Transverse colon (tissue), 4 donors: ENCODE measurements at regions not wholly inside any gene's neighbourhood (a gene's known extent, or its start where the extent isn't known, plus 50 kb on each side); places are given as distances from the start of the nearest gene placed in this dataset.

Source experiments
- DNase-seq: peaks from one replicate; pipeline ENCODE4 v3.0.0-alpha.2; 2019
- H3K27ac ChIP-seq, 4 donors: fragments of 200-600 bp; sonication (generic); 2 replicates each; pipeline ENCODE4 v1.5.1; 2016 to 2018; ENCODE audit warnings: inconsistent platforms in 4 of 4
- H3K27me3 ChIP-seq: fragments of 200-600 bp; sonication (generic); 2 replicates; pipeline ENCODE4 v1.5.1; 2017; ENCODE audit warnings: inconsistent platforms
- H3K36me3 ChIP-seq, 4 donors: fragments of 200-600 bp; sonication (generic); 2 replicates each; pipeline ENCODE4 v1.5.1; 2017 to 2019; ENCODE audit warnings: inconsistent platforms in 4 of 4
- H3K4me1 ChIP-seq, 4 donors: fragments of 200-600 bp; sonication (generic); 2 replicates each; pipeline ENCODE4 v1.5.1; 2017 to 2020; ENCODE audit warnings: inconsistent platforms in 4 of 4
- H3K4me3 ChIP-seq, 4 donors: fragments of 200-600 bp; sonication (generic); 1 replicate in 1 of 4; 2 replicates in 3 of 4; pipeline versions ENCODE4 v1.5.1 to v1.6.1; 2017 to 2019; ENCODE audit warnings: inconsistent platforms in 4 of 4
- H3K9me3 ChIP-seq, 2 donors: fragments of 200-600 bp; sonication (generic); 2 replicates each; pipeline ENCODE4 v1.5.1; 2017 to 2019; ENCODE audit warnings: inconsistent platforms in 2 of 2
- CTCF ChIP-seq, 5 experiments: fragments of 200-600 bp in 3 of 5; fragments of 450-650 bp in 2 of 5; sonication (generic) in 3 of 5; IDR thresholded peaks; 1 replicate in 2 of 5; 2 replicates in 3 of 5; pipeline ENCODE4 v1.5.1; 2016 to 2017; ENCODE audit warnings: antibody characterized with exemption in 5 of 5, inconsistent platforms in 3 of 5, mild to moderate bottlenecking in 2 of 5, moderate library complexity in 1 of 5
- EP300 ChIP-seq: sonication (generic); formaldehyde crosslinking; IDR thresholded peaks from one replicate; pipeline ENCODE4 v1.6.1; 2017; ENCODE audit warnings: antibody characterized with exemption, low read depth
- POLR2A ChIP-seq: fragments of 450-650 bp; IDR thresholded peaks from one replicate; pipeline ENCODE4 v1.6.1; 2016; ENCODE audit warnings: antibody characterized with exemption, mild to moderate bottlenecking, moderate library complexity
- POLR2AphosphoS5 ChIP-seq, 3 donors: sonication (generic); formaldehyde crosslinking; IDR thresholded peaks; one replicate each; pipeline ENCODE4 v1.6.1; 2016; ENCODE audit warnings: antibody characterized with exemption in 3 of 3
- WGBS, 2 donors: methylation state at CpG; one replicate each; pipeline ENCODE4 v1.1.5; 2018; ENCODE audit warnings: low coverage in 1 of 2; 5-methylcytosine and 5-hydroxymethylcytosine counted together
- in situ Hi-C, 4 donors: fragments of 200-750 bp; cut with MboI; loops; one replicate each; pipeline versions ENCODE4 v1.15.0 to v1.15.1; 2017; ENCODE audit warnings: low sequenced_read_pairs in 3 of 4, low pct_ligation_motif_present in 1 of 4, low pct_unique_long_range_greater_than_20kb in 1 of 4
- intact Hi-C: fragments of 100-400 bp; cut with DNase I; formaldehyde crosslinking; loops from one replicate; pipeline ENCODE4 v1.15.1; 2023; ENCODE audit warnings: low total_unique reads

GRCh38 chr2:186060744-186061440 lies 322.3 kb downstream of the FSIP2 start:
- TF ChIP-seq EP300 (no peak), CTCF (IDR thresholded peaks at IDR 0.05) (no peak), POLR2AphosphoS5 (IDR thresholded peaks at IDR 0.05) (no peak), POLR2A (no peak)
- Histone ChIP-seq H3K4me3 (no peak overlapping the region), H3K4me1 (peaks cover 0 to 4% (median 0%) of the 10 kb centered on the region in 4 donors), H3K9me3 (no peaks in the 10 kb centered on the region), H3K27ac (no peak overlapping the region), H3K27me3 (no peaks in the 10 kb centered on the region), H3K36me3 (no peaks in the 10 kb centered on the region)
- DNase-seq, result no peak
- intact Hi-C loops, result no loop called here
- in situ Hi-C loops, result no loop called here

- intact Hi-C loops (no loop called here), in situ Hi-C loops (no loop called here)
- no peak for DNase-seq
- Histone ChIP-seq H3K4me1 (peaks cover 0 to 4% (median 0%) of the 10 kb centered on the region in 4 donors), H3K27ac (no peak overlapping the region), H3K9me3 (no peaks in the 10 kb centered on the region), H3K4me3 (no peak overlapping the region), H3K36me3 (no peaks in the 10 kb centered on the region), H3K27me3 (no peaks in the 10 kb centered on the region)
- no peak for TF ChIP-seq POLR2AphosphoS5 (IDR thresholded peaks at IDR 0.05)
- WGBS, 2 donors, result 78 to 88% methylated on average over 1 to 3 of the region's 3 CpGs
Observed at GRCh38 chr2:186064507-186064906, 325.9 kb downstream of the FSIP2 start.

GRCh38 chr2:186065491-186065890 lies 326.9 kb downstream of the FSIP2 start:
- Histone ChIP-seq H3K9me3 (no peaks in the 10 kb centered on the region), H3K27ac (no peak overlapping the region), H3K36me3 (no peaks in the 10 kb centered on the region), H3K27me3 (no peaks in the 10 kb centered on the region), H3K4me3 (no peak overlapping the region), H3K4me1 (no peaks in the 10 kb centered on the region)
- DNase-seq, result no peak
- TF ChIP-seq EP300 (no peak), CTCF (IDR thresholded peaks at IDR 0.05) (no peak), POLR2AphosphoS5 (IDR thresholded peaks at IDR 0.05) (no peak), POLR2A (no peak)
- intact Hi-C loops, result no loop called here
- in situ Hi-C loops, result no loop called here

- intact Hi-C loops (no loop called here), in situ Hi-C loops (no loop called here)
- 80 to 89% methylated on average over 3 of the region's 3 CpGs for WGBS, 2 donors
- no peaks in the 10 kb centered on the region for H3K9me3 ChIP-seq
- no peaks in the 10 kb centered on the region for H3K36me3 ChIP-seq
- H3K27ac ChIP-seq, result no peak overlapping the region
- no peak overlapping the region for H3K4me3 ChIP-seq
- DNase-seq, result no peak
- H3K4me1 ChIP-seq, result no peaks in the 10 kb centered on the region
- H3K27me3 ChIP-seq, result no peaks in the 10 kb centered on the region
- TF ChIP-seq POLR2AphosphoS5 (IDR thresholded peaks at IDR 0.05) (no peak), CTCF (IDR thresholded peaks at IDR 0.05) (no peak), EP300 (no peak), POLR2A (no peak)
Observed at GRCh38 chr2:186068139-186068801, 329.7 kb downstream of the FSIP2 start.
